GM21526 (cell line): ENCODE measurements at regions not wholly inside any gene's neighbourhood (a gene's known extent, or its start where the extent isn't known, plus 50 kb on each side); places are given as distances from the start of the nearest gene placed in this dataset.
A peak's percentile ranks its signal among the peaks of the same experiment; 100 is the strongest.

Experiments
- ATAC-seq: cut with Tn5 transposase; IDR thresholded peaks from one replicate; pipeline ENCODE4 v1.9.1; 2021; ENCODE audit warnings: moderate library complexity; ENCODE audit not compliant: unreplicated experiment, low FRiP score

GRCh38 chr6:96460052-96460700, 61.4 kb upstream of the UFL1 start:
- ATAC-seq, result no peak

DNA sequence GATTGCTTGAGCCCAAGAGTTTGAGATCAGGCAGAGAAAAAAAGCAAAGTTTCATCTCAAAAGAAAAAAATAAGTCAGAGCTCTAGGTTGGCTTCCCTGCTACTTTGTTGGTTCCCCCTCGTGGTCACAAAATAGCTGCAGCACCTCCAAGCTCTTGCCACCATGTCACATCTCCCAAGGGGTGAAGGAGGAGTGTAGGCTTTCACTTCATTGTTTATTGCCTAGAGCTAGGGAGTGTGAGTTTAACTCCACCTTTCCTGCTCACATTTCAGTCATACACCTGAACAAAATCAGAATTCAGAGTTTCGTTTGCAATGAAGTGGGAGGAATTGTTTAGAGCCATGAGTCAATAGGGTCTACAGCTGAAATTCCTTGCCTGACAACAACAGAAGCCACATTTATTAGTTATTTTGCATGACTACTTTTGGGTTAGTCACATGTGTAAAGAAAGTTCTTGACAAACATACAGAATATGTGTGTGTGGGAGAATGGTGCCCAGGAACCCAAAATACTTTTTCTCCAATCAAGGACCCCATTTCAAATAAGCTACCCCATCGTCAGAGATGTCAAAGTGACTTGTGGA, 56.2 kb upstream of the UFL1 start:
- no peak for ATAC-seq

DNA sequence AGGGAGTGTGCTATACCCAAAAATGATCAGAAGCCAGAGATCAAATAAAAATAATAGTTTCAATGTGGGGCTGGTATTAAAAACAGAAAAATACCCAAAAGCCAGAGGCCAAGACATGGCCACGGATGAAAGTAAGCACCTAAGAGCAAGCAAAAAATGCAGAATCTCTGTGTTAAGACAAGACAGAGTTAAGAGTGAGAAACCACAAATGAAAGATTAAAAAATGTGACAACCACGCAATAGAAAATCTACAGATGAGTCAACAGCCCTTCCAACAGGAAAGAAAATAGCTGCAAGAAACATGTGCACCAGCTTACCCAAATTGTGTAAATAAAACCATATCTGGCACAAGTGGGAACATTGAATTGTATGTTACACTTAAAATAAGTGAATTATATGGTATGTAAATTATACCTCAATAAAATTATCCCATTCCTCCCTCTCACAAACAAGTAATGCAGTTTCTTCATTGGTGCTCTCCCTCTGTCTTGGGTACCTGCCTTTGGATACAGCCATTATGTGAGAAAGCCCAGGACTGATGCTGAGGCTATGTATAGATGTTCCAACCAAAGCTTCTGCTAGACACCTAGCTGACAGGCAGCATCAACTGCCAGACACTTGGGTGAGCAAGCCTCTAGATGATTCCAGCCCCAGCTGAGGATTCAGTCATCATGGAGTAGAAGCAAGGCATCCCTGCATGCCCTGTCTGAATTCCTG, 55.3 kb upstream of the UFL1 start:
- ATAC-seq, result peak; percentile 62

- no peak for ATAC-seq
Observed at GRCh38 chr6:96467814-96468213, 53.8 kb upstream of the UFL1 start.

DNA sequence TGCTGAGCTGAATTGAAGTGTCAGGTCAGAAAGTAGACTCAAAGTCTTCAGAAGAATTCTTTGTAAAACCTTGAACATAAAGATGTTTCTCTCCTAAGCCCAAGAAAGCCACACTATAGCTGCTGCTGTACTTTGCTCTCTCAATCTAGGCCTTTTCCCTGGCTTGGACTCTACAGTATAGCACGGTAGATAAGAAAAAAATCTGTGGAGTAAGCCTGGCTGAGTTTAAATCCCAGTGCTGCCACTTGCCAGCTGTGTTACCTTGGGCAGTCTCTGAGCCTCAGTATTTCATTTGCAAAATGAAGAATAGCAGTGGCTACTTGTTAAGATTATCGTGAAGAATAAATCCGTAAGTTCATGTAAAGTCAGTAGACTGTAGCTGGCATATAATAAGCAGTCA, 53.3 kb upstream of the UFL1 start:
- ATAC-seq, result no peak

DNA sequence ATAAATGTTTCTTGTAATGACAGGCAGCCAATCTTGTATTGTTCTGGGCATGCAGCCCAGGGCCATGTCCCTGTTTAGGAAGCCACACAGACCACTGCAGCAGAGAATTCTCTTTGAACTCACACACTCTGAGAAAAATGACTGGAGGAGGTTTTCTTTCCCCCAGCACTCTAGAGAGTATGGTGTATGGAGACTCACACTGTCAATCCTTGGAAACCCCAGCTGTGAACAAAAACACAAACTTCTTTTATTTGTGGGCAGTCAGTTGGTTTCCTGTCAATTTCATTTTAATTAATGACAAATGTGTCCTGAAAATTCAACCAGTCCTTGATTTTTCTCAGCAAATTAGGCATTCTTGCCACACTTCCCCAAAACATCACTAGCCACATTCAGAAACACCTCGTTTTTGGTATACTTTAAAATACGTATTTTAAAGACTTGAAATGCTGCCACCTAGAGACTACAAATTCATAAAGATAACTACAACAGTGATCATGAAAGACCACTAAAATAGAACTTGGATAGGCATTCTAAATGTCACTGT, 52.9 kb upstream of the UFL1 start:
- ATAC-seq, result no peak

- ATAC-seq, result no peak
Observed at GRCh38 chr6:96469312-96469711, 52.3 kb upstream of the UFL1 start.

- no peak for ATAC-seq
Observed at GRCh38 chr6:96470296-96470695, 51.3 kb upstream of the UFL1 start.
